Stimulated activated CD4-positive, alpha-beta T cell treated with anti-CD3 and anti-CD28 coated beads, Interleukin-15, amount 100 ng/mL, for 24 hours (primary cell): ENCODE measurements at regions not wholly inside any gene's neighbourhood (a gene's known extent, or its start where the extent isn't known, plus 50 kb on each side); places are given as distances from the start of the nearest gene placed in this dataset.
"Not testable (repeated sequence)": the region's sequence is repeated elsewhere in the genome, so short reads cannot be mapped to it uniquely, and the experiment has no call there.

Source experiments
- DNase-seq: peaks from one replicate; pipeline ENCODE4 v3.0.0-alpha.2; 2020

- DNase-seq = no peak
Measured at GRCh38 chr14:30445852-30446251, 113.1 kb upstream of the G2E3 start.

- DNase-seq = no peak
Measured at GRCh38 chr14:30450631-30451545, 108.1 kb upstream of the G2E3 start.

- no peak for DNase-seq
Measured at GRCh38 chr14:30456296-30456695, 102.7 kb upstream of the G2E3 start.

- no peak for DNase-seq
Measured at GRCh38 chr14:30462358-30462757, 96.6 kb upstream of the G2E3 start.

- DNase-seq = no peak
Measured at GRCh38 chr14:30464481-30464880, 94.5 kb upstream of the G2E3 start.

- no peak for DNase-seq
Measured at GRCh38 chr14:30468354-30468753, 90.6 kb upstream of the G2E3 start.

GRCh38 chr14:30471980-30472379 is 87.0 kb upstream of the G2E3 start:
- no peak for DNase-seq

- DNase-seq = not testable (repeated sequence)
Measured at GRCh38 chr14:30473846-30474696, 84.9 kb upstream of the G2E3 start.

GRCh38 chr14:30482276-30482675 is 76.7 kb upstream of the G2E3 start:
- no peak for DNase-seq

- no peak for DNase-seq
Measured at GRCh38 chr14:30484201-30484600, 74.8 kb upstream of the G2E3 start.

GRCh38 chr14:30484976-30485375 is 74.0 kb upstream of the G2E3 start:
- no peak for DNase-seq

- no peak for DNase-seq
Measured at GRCh38 chr14:30496852-30497251, 62.1 kb upstream of the G2E3 start.

GRCh38 chr14:30499358-30499757 is 59.6 kb upstream of the G2E3 start:
- no peak for DNase-seq

GRCh38 chr14:30500222-30500621 is 58.7 kb upstream of the G2E3 start:
- DNase-seq = no peak

- no peak for DNase-seq
Measured at GRCh38 chr14:30507209-30507608, 51.7 kb upstream of the G2E3 start.
